Embryonic facial prominence (tissue), 1 donor: ENCODE measurements at regions not wholly inside any gene's neighbourhood (a gene's known extent, or its start where the extent isn't known, plus 50 kb on each side); places are given as distances from the start of the nearest gene placed in this dataset.
"Not testable (repeated sequence)": the region's sequence is repeated elsewhere in the genome, so short reads cannot be mapped to it uniquely, and the experiment has no call there.

Experiments used
- DNase-seq: peaks from one replicate; pipeline ENCODE4 v3.0.0-alpha.2; 2016; ENCODE audit errors: extremely low spot score

GRCh38 chr5:155697236-155697635 is 629.7 kb upstream of the SGCD start:
- no peak for DNase-seq

GRCh38 chr5:155699385-155699784 is 627.6 kb upstream of the SGCD start:
- DNase-seq, result no peak

- no peak for DNase-seq
Measured at GRCh38 chr5:155700333-155700732, 626.6 kb upstream of the SGCD start.

GRCh38 chr5:155711882-155712281 is 615.1 kb upstream of the SGCD start:
- DNase-seq, result no peak

GRCh38 chr5:155714435-155714834 is 612.5 kb upstream of the SGCD start:
- DNase-seq, result not testable (repeated sequence)

GRCh38 chr5:155726267-155726666 is 600.7 kb upstream of the SGCD start:
- no peak for DNase-seq

GRCh38 chr5:155727512-155728145 is 599.3 kb upstream of the SGCD start:
- DNase-seq, result no peak

GRCh38 chr5:155728146-155728856 is 598.7 kb upstream of the SGCD start:
- DNase-seq, result peak; percentile 59

GRCh38 chr5:155728857-155729683 is 597.9 kb upstream of the SGCD start:
- DNase-seq, result no peak

GRCh38 chr5:155729684-155730059 is 597.3 kb upstream of the SGCD start:
- no peak for DNase-seq

- no peak for DNase-seq
Measured at GRCh38 chr5:155732587-155733376, 594.2 kb upstream of the SGCD start.

- DNase-seq, result no peak
Measured at GRCh38 chr5:155733935-155734334, 593.0 kb upstream of the SGCD start.

- no peak for DNase-seq
Measured at GRCh38 chr5:155735388-155735787, 591.6 kb upstream of the SGCD start.

GRCh38 chr5:155738616-155739015 is 588.3 kb upstream of the SGCD start:
- no peak for DNase-seq

- no peak for DNase-seq
Measured at GRCh38 chr5:155746367-155747038, 580.5 kb upstream of the SGCD start.

GRCh38 chr5:155750101-155750500 is 576.9 kb upstream of the SGCD start:
- DNase-seq, result no peak

GRCh38 chr5:155750571-155750970 is 576.4 kb upstream of the SGCD start:
- no peak for DNase-seq

- DNase-seq, result no peak
Measured at GRCh38 chr5:155753943-155754581, 572.9 kb upstream of the SGCD start.

- no peak for DNase-seq
Measured at GRCh38 chr5:155759252-155759651, 567.7 kb upstream of the SGCD start.

GRCh38 chr5:155759984-155760383 is 567.0 kb upstream of the SGCD start:
- no peak for DNase-seq

GRCh38 chr5:155761502-155761901 is 565.5 kb upstream of the SGCD start:
- DNase-seq, result no peak
